Activated T-cell treated with anti-CD3 and anti-CD28 coated beads for 1 hour (primary cell): ENCODE measurements at regions not wholly inside any gene's neighbourhood (a gene's known extent, or its start where the extent isn't known, plus 50 kb on each side); places are given as distances from the start of the nearest gene placed in this dataset.
"Not testable (repeated sequence)": the region's sequence is repeated elsewhere in the genome, so short reads cannot be mapped to it uniquely, and the experiment has no call there.

Experiments
- DNase-seq: peaks from one replicate; pipeline ENCODE4 v3.0.0-alpha.2; 2020; ENCODE audit warnings: low read depth

DNA sequence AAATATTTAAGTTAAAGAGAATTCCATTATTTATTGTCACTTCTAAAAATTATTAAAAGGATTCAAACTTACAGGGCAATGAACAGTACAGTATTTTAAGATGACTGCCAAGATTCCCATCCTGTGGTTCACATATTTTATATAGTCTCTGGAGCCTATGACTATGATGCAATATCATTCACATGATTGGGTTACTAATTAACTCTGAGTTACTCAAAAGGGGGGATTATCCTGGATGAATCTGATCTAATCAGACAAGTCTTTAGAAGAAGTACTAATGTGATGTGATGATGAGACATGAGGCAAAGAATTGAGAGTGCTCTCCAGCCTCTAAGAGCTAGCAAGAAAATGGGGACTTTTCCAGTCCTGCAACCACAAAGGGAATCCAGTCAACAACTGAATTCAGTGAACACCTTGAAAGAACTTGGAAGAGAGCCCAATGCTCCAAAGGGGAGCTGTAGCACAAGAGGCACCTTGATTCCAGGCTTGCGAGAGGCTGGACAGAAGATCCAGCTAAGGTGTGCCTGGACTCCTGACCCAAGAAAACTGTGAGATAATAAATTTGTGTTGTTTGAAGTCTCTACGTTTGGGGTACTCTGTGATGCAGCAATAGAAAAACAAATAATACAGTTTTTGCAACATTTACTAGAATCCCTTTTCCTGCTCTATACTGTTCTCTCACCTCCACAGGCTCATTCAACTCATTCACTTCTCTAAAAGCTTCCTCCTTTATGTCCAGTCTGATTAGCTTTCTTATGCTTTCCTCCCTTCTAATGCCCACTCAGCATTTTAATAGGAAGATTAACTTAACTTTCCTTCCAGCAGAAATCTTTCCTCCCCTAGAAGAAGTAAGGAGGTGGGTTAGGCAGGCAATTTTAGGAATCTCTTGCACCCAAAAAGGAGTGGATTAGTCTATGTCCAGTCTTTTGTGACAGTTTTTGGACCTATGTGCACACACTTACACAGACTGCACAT lies 133.8 kb upstream of the LCORL start:
- DNase-seq, result no peak

GRCh38 chr4:18138076-18138665 lies 116.6 kb upstream of the LCORL start:
- DNase-seq, result no peak

- no peak for DNase-seq
These were observed 112.6 kb upstream of the LCORL start for GRCh38 chr4:18134111-18134510.

- DNase-seq, result no peak
These were observed 108.7 kb upstream of the LCORL start for GRCh38 chr4:18130256-18130655.

DNA sequence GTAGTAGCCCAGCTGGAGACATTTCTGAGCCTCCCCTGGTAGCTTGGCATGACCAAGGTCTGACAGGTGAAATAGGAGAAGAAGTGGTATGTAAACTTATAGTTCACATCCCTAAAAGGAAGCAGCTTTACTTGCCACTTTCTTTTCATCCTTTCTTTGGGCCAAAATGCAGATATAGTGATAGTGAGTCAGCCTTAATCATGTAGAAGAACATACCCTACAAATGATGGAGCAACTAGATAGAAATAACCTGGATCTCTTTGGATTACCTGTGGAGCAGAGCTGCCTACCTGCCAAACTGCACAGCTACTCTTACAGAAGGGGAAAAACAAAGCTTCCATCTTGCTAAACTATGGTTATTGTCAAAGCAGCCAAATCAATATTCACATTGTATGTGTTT lies 106.7 kb upstream of the LCORL start:
- DNase-seq, result no peak

DNA sequence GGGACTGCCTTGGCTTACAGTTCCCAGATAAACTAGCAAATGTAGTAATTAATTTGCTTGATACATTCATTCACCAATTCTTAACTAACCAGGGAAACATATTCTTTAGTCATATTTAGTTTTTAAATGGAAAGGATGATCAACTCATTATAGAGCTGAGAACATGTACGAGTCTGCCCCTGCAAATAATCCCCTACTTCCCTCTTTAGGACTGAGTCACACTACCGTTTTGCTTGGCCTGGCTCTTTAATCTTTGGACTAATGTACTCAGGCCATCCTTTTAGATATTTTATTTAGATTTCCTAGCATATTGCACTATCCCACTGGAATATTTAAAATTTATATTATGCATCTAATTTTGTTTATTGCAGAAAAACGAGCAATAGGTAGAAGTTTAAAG lies 105.5 kb upstream of the LCORL start:
- no peak for DNase-seq

- no peak for DNase-seq
These were observed 92.3 kb upstream of the LCORL start for GRCh38 chr4:18113710-18114331.

DNA sequence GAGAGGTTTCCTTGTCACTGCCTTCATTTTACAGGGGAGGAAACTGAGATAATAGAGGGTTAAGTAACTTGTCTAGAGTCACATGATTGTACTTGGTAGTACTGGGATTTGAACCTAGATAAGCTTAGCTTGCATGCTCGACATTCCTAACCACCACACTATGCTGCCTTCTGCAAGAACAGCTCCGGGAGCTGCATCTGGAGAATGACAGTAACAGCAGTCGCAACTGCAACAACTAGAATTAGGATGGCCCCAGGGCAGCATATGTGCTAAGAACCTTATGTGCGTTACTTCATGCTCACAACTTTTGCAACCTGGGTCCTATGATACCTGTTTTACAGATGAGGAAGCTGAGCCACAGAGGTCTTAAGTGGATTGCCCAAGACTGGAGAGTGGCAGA lies 89.5 kb upstream of the LCORL start:
- DNase-seq, result no peak

- no peak for DNase-seq
These were observed 88.5 kb upstream of the LCORL start for GRCh38 chr4:18110099-18110498.

DNA sequence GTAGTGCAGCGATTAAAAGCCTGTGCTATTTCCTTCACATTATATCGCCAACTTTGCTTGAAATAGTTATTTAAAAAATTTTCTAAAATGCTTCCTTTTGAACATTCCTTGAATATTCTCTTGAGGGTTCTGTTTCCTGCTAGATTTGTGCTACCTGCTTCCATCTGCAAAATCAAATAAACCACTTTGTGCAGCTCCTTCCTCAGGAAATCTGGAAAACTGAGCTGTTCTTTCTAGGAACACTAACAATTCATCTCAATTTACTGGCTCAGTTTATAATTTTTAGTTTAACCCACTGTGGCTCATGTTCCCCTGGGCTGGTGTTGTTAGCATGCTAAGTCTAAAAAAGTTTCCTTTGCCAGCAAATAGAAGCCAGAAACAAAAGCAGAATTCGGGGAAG lies 88.1 kb upstream of the LCORL start:
- no peak for DNase-seq

DNA sequence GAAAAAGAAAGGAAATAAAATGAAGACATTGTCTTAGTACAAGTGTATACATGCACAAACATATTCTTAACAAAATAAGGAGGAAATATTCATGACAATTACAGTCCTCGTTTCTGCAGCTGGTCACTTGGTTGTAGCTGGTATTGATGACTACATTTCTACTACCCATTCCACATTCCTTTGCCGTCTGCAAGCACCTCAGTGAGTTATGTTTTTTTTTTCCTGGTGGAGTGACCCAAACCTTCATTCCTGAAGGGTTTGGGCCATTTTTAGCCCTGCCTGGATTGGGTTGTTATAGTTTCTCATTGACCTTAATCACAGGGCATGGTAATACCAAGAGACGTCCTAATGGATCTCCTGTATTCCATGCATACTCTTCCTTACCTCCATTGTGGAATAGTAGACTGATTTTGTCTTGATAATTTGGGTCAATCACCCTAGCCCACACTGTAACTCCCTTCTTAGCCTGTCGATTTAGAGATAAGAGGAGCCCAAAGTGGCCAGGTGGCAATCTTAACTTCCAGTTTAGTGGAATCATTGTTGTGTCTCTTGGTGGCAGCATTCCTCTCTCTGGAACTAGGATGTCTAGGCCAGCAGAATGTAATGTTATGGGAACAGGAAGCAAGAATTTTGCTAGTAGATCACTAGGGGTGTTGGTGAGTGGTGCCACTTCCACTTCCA lies 86.4 kb upstream of the LCORL start:
- not testable (repeated sequence) for DNase-seq

DNA sequence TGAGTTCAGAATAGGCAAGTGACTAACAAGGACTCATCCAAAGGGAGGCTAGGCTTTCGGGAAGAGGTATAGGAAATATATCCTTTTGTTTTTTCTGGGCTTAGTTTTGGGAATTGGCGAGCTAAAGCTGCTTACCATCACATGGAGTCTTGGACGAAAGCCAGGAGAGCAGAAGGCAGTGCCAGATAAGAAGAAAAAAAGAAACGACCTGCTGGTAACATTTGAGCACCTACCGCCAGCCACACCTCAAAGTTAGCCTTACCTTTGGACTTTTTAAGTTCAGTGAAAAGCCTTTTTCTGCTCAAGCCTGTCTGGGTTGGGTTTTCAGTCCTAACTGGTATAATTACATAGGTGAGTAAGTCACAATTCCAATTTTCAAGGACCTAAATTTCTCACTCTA lies 85.1 kb upstream of the LCORL start:
- DNase-seq, result no peak

- DNase-seq, result no peak
These were observed 83.8 kb upstream of the LCORL start for GRCh38 chr4:18105030-18106011.

GRCh38 chr4:18103876-18104605 lies 82.5 kb upstream of the LCORL start:
- no peak for DNase-seq

DNA sequence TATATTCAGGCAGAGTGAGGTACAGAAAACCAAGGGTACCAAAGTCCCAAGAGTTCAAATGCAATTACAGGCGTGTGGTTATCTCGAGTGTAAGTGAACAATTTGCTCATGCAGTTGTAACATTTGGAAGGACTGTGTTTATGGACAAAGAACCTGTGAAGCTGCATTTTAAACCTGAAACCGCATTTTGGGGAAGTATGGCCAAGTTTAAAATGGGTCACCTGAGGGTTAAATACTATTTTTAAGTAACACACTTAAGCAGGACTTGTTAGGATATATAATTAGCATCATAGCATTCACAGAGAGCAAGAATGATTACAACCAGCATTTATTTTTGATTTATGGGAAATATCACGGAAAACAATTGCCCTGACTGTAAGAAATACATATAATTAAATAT lies 79.1 kb upstream of the LCORL start:
- DNase-seq, result no peak

GRCh38 chr4:18090447-18090846 lies 68.9 kb upstream of the LCORL start:
- DNase-seq, result not testable (repeated sequence)

- no peak for DNase-seq
These were observed 60.7 kb upstream of the LCORL start for GRCh38 chr4:18082236-18082635.

GRCh38 chr4:18081708-18082107 lies 60.2 kb upstream of the LCORL start:
- no peak for DNase-seq

GRCh38 chr4:18077808-18078207 lies 56.3 kb upstream of the LCORL start:
- no peak for DNase-seq

GRCh38 chr4:18075823-18076433 lies 54.4 kb upstream of the LCORL start:
- no peak for DNase-seq
